Stimulated activated CD4-positive, alpha-beta T cell treated with anti-CD3 and anti-CD28 coated beads, Interleukin-4, amount 100 ng/mL, for 48 hours (primary cell): ENCODE measurements at regions not wholly inside any gene's neighbourhood (a gene's known extent, or its start where the extent isn't known, plus 50 kb on each side); places are given as distances from the start of the nearest gene placed in this dataset.
"Not testable (repeated sequence)": the region's sequence is repeated elsewhere in the genome, so short reads cannot be mapped to it uniquely, and the experiment has no call there.

Experiments used
- DNase-seq, 2 donors: peaks; one replicate each; pipeline ENCODE4 v3.0.0-alpha.2; 2020; ENCODE audit warnings: low read depth in 2 of 2

DNA sequence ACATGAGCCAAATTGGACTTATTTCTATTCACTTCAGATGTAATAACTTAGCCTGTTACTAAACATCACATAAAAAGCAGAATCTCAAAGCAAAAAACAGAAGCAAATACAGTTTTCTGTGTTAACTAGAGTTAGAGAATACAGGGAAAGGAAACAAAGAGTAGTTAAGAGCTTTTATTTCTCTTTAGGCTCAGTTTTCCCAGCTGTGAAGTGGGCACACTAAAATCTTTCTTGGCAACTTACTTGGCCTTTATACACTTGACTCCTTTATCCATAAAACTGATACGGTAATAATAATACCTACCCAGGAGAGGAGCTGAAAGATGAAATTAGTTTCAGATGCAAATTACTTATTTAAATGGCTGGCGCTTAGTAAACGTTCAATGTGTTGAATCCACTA is 132.8 kb upstream of the SPATS2L start:
- DNase-seq, result no peak

DNA sequence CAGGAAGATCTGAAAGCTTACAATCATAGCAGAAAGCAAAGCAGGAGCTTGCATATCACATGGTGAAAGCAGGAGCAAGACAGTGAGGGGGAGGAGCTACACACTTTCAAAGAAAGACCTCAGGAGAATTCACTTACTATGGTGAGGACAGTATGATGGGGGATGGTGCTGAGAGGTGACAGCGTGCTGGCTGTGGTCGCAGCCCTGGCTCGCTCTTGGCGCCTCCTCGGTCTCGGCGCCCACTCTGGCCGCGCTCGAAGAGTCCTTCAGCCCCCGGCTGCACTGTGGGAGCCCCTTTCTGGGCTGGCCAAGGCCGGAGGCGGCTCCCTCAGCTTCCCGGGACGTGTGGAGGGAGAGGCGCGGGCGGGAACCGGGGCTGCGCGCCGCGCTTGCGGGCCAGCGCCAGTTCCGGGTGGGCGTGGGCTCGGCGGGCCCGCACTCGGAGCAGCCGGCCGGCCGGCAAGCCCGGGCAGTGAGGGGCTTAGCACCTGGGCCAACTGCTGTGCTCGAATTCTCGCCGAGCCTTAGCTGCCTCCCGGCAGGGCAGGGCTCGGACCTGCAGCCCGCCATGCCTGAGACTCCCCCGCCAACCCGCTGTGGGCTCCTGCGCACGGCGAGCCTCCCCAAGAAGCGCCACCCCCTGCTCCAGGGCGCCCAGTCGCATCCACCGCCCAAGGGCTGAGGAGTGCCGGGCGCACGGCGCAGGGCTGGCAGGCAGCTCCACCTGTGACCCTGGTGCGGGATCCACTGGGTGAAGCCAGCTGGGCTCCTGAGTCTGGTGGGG is 131.9 kb upstream of the SPATS2L start:
- no peak for DNase-seq

DNA sequence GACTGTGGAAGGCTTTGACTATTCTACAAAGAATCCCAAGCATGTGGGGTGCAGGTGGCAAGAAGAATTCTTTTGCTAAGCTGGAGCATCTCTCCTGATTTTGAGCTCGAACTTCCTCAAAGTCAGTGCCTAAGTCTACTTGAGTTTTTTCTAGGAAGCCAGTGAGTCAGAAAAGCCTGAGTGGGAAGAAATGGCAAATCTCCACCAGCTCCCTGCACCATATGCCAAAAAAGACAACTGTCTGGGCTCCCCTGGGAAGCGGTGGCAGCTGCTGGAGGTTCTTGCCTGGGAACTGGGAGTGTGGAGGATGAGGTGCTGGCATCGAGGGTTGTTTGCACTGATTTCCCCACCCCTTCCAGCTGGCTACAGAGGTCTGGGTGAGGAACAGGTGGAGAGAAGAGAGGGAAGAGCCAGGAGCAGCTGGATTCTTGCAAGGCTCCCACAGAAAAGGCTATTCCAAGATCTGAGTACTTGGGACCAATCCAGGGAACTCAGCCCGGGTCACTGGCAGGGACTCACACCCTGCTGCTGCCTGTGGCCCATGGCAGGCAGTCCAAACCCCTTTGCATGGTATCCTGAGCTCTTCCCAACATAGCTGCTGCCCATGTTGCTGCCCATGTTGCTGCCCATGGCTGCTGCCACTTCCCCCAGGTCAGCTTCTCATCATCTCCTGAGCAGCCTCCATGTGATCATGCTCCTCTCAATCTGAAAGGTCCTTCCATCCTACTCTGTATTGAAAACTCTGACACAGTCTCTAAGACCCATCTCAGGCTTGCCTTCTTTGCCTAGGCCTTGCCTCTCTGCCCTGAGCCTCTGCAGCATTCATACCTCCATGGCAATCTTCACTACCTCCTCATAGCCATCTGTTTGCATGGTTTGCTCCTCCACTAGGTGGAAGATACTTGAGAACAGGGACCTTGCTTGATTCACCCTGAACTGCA is 128.3 kb upstream of the SPATS2L start:
- DNase-seq, result no peak

DNA sequence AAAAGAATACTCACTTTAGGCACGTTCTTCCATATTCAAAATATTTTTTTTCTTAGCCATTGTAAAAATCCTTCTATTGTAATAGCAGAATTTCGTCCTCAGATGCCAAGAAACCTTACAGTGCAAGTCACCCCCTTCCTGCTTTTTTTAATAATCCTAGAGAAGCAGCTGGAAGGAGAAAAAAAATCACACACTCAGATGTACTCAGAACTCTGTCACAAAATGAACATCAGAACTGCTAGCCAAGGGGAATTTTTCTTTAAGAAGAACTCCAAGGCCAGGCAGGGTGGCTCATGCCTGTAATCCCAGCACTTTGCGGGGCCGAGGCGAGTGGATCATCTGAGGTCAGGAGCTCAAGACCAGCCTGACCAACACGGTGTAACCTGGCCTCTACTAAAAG is 127.3 kb upstream of the SPATS2L start:
- DNase-seq, result no peak

DNA sequence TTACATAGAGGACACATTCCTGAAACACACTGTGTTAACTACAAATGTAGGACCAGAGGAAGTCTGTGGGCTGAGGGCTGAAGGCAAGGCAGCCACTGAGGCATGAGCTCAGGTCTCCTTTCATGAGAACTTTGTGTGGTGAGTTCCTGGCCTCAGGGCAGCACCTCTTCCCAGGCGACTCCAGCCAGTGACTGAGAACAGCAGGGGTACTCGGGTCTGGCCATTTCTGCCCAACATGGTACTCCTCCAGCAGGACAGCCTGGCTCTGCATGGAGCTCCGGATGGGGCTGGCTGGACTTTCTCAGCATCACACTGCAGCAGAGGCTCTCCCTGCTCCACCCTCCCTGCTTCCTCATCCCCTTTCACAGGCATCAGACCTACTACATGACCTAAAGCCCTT is 125.5 kb upstream of the SPATS2L start:
- no peak for DNase-seq

DNA sequence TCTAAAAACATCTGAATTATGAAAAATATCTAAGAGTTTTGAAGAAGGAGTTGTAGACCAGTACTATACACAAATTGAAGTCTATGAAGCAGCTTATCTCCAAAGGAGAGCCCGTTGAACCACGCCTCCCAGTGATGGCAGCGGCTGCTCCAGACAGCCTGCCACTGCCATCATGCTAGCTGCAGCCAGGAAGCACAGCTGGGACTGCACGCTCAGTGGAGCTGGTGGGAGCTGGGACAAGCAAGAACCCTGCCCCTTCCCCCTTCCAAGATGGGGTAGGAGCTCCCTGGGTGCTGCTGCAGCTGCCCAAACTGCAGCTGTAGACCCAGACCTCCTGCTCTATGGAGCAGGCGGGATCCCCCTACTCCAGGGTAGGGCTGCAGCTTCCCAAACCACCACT is 124.7 kb upstream of the SPATS2L start:
- DNase-seq, result no peak

DNA sequence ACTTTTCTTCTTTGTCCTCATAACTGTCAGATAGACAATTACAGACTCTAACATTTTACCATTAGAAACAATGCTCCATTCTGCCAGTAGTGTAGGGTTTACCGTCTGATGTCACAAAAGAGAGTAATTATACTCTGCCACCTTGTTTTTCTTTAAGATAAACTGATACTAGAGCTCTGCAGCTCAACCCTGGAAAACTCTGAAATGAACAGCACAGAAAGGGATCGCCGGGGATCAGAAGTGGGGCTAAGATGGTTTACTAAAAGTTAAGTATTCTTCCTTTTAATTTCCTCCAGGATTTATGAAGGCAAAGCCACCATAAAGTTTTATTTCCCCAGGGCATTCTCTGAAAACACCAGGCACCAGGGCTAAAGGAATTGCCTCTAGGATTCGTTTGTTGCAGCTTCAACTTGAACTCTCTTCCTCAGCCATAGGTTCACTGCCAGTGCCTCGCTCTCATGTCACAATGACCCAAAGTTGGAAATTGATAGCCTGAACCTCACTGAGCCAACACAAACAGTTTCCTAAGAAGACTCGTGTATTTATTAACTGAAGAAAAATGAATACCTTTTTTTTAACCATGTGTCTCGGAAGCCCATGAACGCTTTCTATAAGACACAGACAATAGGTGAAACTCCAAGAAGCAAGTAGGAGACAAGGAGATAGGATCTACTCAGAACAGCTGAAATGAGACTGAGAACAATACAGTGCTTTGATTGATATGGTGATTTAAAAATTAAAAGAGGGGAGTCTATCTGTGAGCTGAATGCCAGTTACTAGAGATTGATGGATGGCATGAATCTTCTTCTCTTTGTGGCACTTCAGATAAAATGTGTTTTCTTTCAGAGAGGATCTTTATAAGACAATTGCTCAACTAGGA is 121.5 kb upstream of the SPATS2L start:
- no peak for DNase-seq

DNA sequence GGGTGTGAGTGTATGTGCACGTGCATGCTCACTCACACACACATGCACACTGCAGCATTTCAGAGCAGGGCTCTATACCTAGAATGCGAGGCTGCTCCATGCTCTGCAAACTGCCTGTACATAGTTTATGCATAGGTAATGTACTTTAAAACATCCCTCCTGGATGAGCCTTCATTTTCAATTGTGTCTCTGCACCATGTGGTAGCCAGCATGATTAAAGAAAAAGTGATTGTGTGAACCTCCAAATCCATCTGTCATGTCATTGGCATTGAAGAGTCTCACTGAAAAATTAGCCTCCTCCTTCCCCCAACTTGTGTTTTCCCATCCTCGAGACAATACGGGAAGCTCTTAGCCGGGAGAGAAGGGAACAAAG is 120.9 kb upstream of the SPATS2L start:
- DNase-seq, result no peak

DNA sequence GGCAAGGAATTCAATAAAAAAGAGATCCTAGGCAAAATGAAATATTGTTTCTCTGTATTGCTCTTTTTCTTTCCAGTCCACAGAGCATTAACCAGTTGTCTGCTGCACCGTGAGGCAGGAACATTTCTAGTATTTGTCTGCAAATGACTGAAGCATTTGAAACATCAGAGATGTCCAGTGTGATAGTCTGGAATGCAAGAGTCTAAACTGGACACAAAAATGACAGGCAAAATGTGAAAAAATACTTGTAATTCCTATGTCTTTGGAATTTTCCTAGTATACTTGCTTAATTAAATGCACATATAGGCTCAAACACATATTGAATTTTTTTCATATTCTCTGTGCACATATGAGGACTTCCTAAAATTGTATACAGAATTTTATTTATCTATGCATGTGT is 120.5 kb upstream of the SPATS2L start:
- DNase-seq, result no peak

DNA sequence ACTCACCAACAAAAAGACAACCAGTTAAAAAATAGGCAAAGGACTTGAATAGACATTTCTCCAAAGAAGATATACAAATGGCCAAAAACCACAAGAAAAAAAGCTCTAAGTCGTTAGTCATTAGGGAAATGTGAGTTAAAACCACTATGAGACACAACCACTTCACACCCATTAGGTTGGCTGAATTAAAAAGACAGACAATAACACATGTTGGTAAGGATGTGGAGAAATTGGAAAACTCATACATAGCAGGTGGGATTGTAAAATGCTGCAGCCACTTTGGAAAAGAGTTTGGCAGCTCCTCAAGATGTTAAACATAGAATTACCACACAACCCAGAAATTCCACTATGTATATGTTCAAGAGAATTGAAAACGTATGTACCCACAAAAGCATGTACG is 117.6 kb upstream of the SPATS2L start:
- DNase-seq, result no peak

DNA sequence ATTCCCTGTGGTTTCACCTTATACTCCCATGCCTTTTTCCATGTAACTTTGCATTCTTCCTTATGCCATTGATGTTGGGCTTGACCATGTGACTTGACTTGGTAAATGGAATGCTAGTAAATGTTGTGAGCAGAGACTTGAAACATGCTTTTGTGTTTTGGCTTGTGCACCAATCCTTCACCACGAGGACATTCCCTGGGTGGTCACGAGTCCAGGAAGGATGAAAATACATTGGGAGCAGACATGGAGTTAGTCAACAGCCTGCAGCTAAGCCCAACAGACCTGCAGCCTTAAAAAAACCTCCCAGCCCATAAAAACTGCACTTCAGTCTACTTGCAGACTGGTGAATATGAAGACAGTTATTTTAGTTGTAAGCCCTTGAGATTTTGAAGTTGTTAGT is 116.5 kb upstream of the SPATS2L start:
- no peak for DNase-seq

DNA sequence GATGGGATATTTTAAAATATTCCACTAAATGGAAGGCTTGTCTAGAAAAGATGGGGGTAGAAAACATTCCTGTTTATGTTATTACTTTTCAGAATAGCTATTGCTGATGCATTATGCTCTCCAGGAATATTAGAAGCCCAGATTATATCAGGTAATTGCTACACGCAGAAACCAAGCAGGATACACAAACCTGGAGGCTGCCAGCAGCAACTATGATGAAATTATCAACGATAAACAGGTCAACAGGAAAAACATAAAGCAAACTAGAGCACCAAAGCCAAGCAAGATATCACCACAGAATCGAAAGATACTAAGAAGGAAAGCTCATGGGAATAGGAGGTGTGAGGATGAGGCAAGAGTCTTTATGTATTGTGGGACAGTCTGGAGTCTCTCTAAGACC is 113.2 kb upstream of the SPATS2L start:
- no peak for DNase-seq

DNA sequence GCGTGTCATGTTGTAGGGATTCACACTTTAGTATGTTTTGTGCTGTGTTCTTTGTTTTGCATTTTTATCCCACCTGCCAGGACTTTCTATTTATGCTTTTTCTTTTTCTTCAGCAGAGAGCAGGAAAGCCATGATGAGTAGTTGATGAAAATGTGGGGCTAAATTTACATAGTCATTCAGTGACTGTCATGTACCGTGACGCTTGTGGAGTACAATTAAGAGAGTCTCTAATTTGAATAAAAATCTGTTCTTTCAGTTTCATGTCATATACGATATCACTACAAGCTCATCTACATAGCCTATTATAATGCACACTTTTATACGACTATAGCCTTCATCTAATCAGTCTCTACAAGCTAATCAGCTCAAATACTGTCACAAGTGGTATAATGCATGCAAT is 112.7 kb upstream of the SPATS2L start:
- DNase-seq, result no peak

DNA sequence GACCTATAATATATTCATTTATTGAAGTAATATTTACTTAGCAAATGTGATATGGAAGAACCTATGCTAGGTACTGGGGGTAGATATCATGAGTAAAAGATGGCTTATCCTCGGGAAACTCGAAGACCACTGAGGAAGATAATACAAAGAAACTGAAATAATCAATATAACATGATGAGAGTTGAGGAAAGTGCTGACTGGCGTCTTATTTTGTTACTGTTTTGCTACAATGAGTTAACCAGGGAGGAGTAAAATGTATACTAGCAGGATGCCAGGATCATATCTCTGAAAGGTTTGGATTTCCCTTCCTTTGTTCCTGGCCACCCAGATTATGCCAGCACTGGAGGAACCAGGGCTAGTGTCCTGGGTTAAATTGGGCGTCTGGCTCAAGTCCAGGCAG is 111.7 kb upstream of the SPATS2L start:
- no peak for DNase-seq

DNA sequence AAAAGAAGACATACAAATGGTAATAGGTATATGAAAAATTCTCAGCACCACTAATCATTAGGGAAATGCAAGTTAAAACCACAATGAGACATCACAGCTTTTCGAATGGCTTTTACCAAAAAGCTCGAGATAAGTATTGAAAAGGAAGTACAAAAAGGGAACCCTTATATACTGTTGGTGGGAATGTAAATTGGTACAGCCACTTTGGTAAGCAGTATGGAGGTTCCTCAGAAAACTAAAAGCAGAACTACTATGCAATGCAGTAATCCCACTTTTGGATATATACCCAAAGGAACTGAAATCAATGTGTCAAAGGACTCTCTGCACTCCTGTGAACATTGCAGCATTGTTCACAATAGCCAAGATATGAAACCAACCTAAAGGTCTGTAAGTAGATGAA is 107.5 kb upstream of the SPATS2L start:
- no peak for DNase-seq

DNA sequence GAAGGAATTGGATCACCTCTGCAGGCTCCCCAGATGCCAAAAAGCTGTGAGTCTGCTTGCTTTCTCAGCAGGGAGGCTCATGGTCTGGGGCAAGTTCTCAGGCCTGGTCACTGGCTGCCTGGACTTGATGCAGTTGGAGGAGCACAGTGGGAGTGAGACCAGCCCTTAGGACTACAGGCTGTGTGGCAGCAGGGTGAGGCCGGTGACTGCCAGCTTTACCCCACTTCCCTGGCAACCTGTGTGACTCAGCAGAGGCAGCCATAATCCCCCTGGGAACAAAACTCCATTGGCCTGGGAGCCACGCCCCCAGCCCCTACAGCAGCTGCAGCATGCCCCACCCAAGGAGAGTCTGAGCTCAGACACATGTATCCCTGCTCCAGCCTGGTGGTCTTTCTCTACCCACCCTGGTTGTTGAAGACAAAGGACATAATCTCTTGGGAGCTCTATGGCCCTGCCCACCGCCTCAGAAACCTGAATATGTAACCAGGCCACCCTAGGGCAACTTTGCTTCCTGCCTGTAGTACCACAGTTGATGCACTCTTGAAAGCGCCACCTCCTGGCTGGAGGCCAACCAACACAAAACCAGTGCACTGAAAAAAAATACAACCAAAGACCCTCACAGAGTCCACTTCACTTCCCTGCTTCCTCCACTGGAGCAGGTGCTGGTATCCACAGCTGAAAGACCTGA is 106.8 kb upstream of the SPATS2L start:
- DNase-seq, result peak in 1 of 2 donors; percentile 1

DNA sequence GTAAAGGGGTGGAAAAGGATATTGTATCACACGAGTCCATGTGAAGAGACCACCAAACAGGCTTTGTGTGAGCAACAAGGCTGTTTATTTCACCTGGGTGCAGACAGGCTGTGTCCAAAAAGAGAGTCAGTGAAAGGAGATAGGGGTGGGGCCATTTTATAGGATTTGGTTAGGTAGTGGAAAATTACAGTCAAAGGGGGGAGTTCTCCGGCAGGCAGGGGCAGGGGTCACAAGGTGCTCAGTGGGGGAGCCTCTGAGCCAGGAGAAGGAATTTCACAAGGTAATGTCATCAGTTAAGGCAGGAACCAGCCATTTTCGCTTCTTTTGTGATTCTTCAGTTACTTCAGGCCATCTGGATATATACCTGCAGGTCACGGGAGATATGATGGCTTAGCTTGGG is 104.7 kb upstream of the SPATS2L start:
- DNase-seq, result not testable (repeated sequence)

DNA sequence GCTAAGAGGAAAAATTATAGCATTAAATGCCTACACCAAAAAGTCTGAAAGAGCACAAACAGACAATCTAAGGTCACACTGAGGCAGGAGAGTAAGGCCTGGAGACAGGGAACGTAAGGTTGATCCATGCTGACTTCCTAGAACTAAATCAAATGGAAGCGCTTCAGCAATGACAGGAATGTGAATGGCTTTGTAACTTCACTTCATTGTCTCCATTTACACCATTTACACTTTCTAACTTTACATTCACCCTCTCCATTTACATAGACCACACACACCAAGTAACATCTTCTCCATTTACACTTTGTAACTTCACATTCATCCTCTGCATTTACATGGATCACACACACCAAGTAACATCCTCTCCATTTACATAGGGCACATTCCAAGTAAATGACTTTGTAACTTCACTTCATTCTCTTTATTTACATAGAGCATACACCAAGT is 103.1 kb upstream of the SPATS2L start:
- DNase-seq, result no peak

DNA sequence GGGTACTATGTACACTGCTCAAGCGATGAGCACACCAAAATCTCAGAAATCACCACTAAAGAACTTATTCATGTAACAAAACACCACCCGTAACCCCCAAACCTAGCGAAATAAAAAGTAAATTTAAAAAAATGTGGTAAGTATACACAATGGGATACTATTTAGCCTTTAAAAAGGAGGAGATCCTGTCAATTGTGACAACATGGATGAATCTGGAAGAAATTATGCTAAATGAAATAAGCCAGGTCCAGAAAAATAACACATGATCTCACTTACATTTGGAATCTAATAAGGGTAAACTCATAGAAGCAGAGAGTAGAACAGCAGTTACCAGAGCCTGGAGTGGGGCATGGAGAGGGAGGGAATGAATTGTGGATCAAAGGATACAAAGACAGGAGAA is 98.5 kb upstream of the SPATS2L start:
- no peak for DNase-seq

DNA sequence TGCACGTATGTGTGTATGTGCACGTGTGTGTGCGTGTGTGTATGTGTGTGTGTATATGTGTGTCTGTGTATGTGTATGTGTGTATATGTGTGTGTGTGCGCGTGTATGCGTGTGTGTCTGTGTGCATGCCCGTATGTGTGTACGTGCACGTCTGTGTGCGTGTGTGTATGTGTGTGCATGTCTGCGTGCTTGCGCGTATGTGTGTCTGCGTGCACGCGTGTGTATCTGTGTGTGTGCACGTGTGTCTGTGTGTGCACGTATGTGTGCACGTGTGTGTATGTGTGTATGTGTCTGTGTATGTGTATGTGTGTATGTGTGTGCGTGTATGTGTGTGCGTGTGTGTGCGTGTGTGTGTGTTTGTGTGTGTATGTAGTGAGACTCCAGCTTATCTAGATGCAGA is 97.5 kb upstream of the SPATS2L start:
- no peak for DNase-seq

DNA sequence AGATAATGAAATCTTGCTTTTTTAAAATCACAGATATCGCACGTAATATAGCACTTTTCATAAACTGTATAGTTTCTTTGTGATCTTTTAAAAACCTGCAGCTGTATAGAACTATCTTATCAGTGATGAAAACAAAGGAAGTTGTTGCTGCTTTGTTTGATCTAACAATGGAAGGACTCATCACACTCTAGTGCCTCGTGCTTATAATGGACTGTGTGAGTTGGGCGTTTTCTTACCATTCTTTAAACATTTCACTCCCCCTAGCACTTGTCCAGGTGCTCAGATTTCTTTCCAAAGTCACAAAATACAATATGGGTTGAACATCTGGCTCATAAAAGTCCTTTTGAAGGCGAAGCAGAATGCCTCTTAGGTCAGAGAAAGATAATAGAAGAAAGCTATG is 94.8 kb upstream of the SPATS2L start:
- no peak for DNase-seq
